OCI-LY7 (cell line): ENCODE measurements at regions not wholly inside any gene's neighbourhood (a gene's known extent, or its start where the extent isn't known, plus 50 kb on each side); places are given as distances from the start of the nearest gene placed in this dataset.

Source experiments
- BruUV-seq: library from RNA; stranded (reverse); fragments of 400-500 nt; replicated peaks from 2 replicates; lab custom pipeline; 2021; lab: Mats Ljungman, UMichigan
- CTCF ChIA-PET: fragments of 300-600 bp; sonication (Branson Sonifier 250); formaldehyde crosslinking; loops from one replicate; lab custom pipeline; 2022; ENCODE audit warnings: antibody characterized with exemption; ENCODE audit not compliant: unreplicated experiment; lab: Charles Lee
- POLR2A ChIA-PET: fragments of 300-600 bp; sonication (Branson Sonifier 250); formaldehyde crosslinking; loops from one replicate; lab custom pipeline; 2022; ENCODE audit warnings: antibody characterized with exemption; lab: Charles Lee
- DNase-seq: peaks from one replicate; pipeline ENCODE4 v3.0.0-alpha.2; 2015; ENCODE audit warnings: low spot score
- H2AFZ ChIP-seq: fragments of 200-600 bp; sonication (generic), shearing (Covaris generic); 2 replicates; pipeline ENCODE4 v1.6.1; 2014; ENCODE audit warnings: mild to moderate bottlenecking, antibody characterized with exemption, low read length, moderate library complexity
- H3K27ac ChIP-seq: fragments of 200-600 bp; sonication (generic); 2 replicates; pipeline ENCODE4 v1.5.1; 2014; ENCODE audit warnings: mixed run types, low read depth, mild to moderate bottlenecking, moderate library complexity, low read length, inconsistent platforms; ENCODE audit not compliant: poor library complexity, severe bottlenecking
- H3K36me3 ChIP-seq: fragments of 200-600 bp; sonication (generic); 2 replicates; pipeline ENCODE4 v1.6.1; 2014; ENCODE audit warnings: mild to moderate bottlenecking, antibody characterized with exemption, low read length, moderate library complexity, mixed read lengths; ENCODE audit not compliant: insufficient read depth
- H3K4me1 ChIP-seq: fragments of 200-600 bp; sonication (generic); 2 replicates; pipeline ENCODE4 v1.5.1; 2014; ENCODE audit warnings: mild to moderate bottlenecking, low read length; ENCODE audit not compliant: insufficient read depth, poor library complexity, severe bottlenecking
- H3K4me2 ChIP-seq: fragments of 200-600 bp; sonication (generic); 2 replicates; pipeline ENCODE4 v1.6.1; 2014; ENCODE audit warnings: mild to moderate bottlenecking, low read length
- H3K4me3 ChIP-seq: fragments of 200-600 bp; sonication (generic); 2 replicates; pipeline ENCODE4 v1.5.1; 2014; ENCODE audit warnings: mild to moderate bottlenecking, low read depth, low read length; ENCODE audit not compliant: poor library complexity, severe bottlenecking
- H3K79me2 ChIP-seq: fragments of 200-600 bp; sonication (generic); 2 replicates; pipeline ENCODE4 v1.6.1; 2016; ENCODE audit warnings: low read depth, mild to moderate bottlenecking, low read length, moderate library complexity, mixed read lengths; ENCODE audit not compliant: insufficient read depth
- H3K9me2 ChIP-seq: fragments of 200-600 bp; sonication (generic); 2 replicates; pipeline ENCODE4 v1.6.1; 2016; ENCODE audit warnings: mild to moderate bottlenecking, low read length, mixed read lengths; ENCODE audit not compliant: insufficient read depth
- H3K9me3 ChIP-seq: fragments of 200-600 bp; sonication (generic); 2 replicates; pipeline ENCODE4 v1.6.1; 2014; ENCODE audit warnings: mild to moderate bottlenecking, mixed run types, low read length, mixed read lengths
- H4K20me1 ChIP-seq: fragments of 200-600 bp; sonication (generic); 2 replicates; pipeline ENCODE4 v1.6.1; 2014; ENCODE audit warnings: mild to moderate bottlenecking, antibody characterized with exemption, low read length, moderate library complexity, mixed read lengths; ENCODE audit not compliant: insufficient read depth
- CTCF ChIP-seq: fragments of 200-600 bp; sonication (generic); conservative IDR thresholded peaks from 2 replicates; pipeline ENCODE4 v1.5.1; 2014; ENCODE audit warnings: mild to moderate bottlenecking, antibody characterized with exemption, low read length, moderate library complexity, mixed read lengths
- EZH2phosphoT487 ChIP-seq: fragments of 200-600 bp; sonication (generic); IDR thresholded peaks from 2 replicates; pipeline ENCODE4 v1.6.1; 2018; ENCODE audit warnings: low read depth, borderline replicate concordance, mild to moderate bottlenecking, mixed run types, antibody characterized with exemption, low read length, moderate library complexity, mixed read lengths
- intact Hi-C: fragments of 100-400 bp; cut with micrococcal nuclease; formaldehyde crosslinking; loops from one replicate; pipeline ENCODE4 v1.10.0; 2022; ENCODE audit not compliant: unreplicated experiment

- ChIA-PET POLR2A (interaction anchor here (0.7 kb wide), 1 partner anchor 9 kb away, joined by 4 read pairs; no protein-coding TSS in a partner anchor), CTCF (no interaction called here)
- no peaks in the 10 kb centered on the region for H4K20me1 ChIP-seq
- TF ChIP-seq EZH2phosphoT487 = no peak
- TF ChIP-seq CTCF = no peak
- intact Hi-C loops = no loop called here
- no peaks in the 10 kb centered on the region for H3K9me2 ChIP-seq
- H3K9me3 ChIP-seq = no peaks in the 10 kb centered on the region
- H2AFZ ChIP-seq = no peak overlapping the region
- no peak for DNase-seq
- H3K4me1 ChIP-seq = no peaks in the 10 kb centered on the region
- no peak overlapping the region for H3K4me2 ChIP-seq
- BruUV-seq = no TSS peak
- no peak overlapping the region for H3K27ac ChIP-seq
- H3K36me3 ChIP-seq = no peaks in the 10 kb centered on the region
- no peaks in the 10 kb centered on the region for H3K79me2 ChIP-seq
- H3K4me3 ChIP-seq = no peak overlapping the region
These were observed 480.4 kb upstream of the AGTR1 start for GRCh38 chr3:148217317-148217716.

DNA sequence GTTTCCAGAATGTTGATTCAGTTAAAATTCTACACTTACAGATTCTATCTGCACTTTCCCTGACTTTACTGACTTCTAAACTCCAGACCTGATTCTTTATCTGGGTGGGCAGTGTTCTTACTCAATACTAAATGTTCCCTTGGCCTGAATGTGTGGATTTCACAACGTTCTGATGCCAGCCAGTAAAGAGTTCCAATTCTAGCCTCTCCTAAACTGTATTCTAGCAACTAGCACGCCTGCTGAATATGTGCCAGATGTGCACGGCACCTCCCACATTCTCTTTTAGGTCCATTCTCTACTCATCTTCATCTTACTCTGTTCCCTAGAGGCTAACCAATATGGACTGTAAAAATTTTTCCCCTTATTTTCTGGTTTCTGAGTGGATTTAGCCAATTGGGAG lies 479.5 kb upstream of the AGTR1 start:
- no peaks in the 10 kb centered on the region for H3K79me2 ChIP-seq
- H3K4me3 ChIP-seq = no peak overlapping the region
- H3K27ac ChIP-seq = no peak overlapping the region
- no peak for DNase-seq
- H3K9me3 ChIP-seq = no peaks in the 10 kb centered on the region
- CTCF ChIA-PET = no interaction called here
- TF ChIP-seq CTCF (no peak), EZH2phosphoT487 (no peak)
- no peaks in the 10 kb centered on the region for H4K20me1 ChIP-seq
- H2AFZ ChIP-seq = no peak overlapping the region
- no peak overlapping the region for H3K4me2 ChIP-seq
- POLR2A ChIA-PET = no interaction called here
- H3K9me2 ChIP-seq = no peaks in the 10 kb centered on the region
- H3K36me3 ChIP-seq = no peaks in the 10 kb centered on the region
- BruUV-seq = no TSS peak
- intact Hi-C loops = no loop called here
- H3K4me1 ChIP-seq = no peaks in the 10 kb centered on the region

- H2AFZ ChIP-seq = no peak overlapping the region
- CTCF ChIA-PET = no interaction called here
These were observed 477.7 kb upstream of the AGTR1 start for GRCh38 chr3:148219999-148220398.

More at GRCh38 chr3:148219999-148220398, 477.7 kb upstream of the AGTR1 start:
- Histone ChIP-seq H3K9me3 (no peaks in the 10 kb centered on the region), H3K36me3 (no peaks in the 10 kb centered on the region), H3K9me2 (no peaks in the 10 kb centered on the region), H4K20me1 (no peaks in the 10 kb centered on the region), H3K4me2 (no peak overlapping the region), H3K79me2 (no peaks in the 10 kb centered on the region), H3K4me1 (no peaks in the 10 kb centered on the region), H3K27ac (no peak overlapping the region), H3K4me3 (no peak overlapping the region)
- POLR2A ChIA-PET = interaction anchor here (0.7 to 0.8 kb wide), 2 partner anchors 10 to 194 kb away, joined by 3 read pairs; no protein-coding TSS in a partner anchor
- intact Hi-C loops = no loop called here
- BruUV-seq = no TSS peak
- DNase-seq = no peak
- TF ChIP-seq CTCF = no peak
- no peak for TF ChIP-seq EZH2phosphoT487
